ENCODE measurements at regions not wholly inside any gene's neighbourhood (a gene's known extent, or its start where the extent isn't known, plus 50 kb on each side); places are given as distances from the start of the nearest gene placed in this dataset.

DNA sequence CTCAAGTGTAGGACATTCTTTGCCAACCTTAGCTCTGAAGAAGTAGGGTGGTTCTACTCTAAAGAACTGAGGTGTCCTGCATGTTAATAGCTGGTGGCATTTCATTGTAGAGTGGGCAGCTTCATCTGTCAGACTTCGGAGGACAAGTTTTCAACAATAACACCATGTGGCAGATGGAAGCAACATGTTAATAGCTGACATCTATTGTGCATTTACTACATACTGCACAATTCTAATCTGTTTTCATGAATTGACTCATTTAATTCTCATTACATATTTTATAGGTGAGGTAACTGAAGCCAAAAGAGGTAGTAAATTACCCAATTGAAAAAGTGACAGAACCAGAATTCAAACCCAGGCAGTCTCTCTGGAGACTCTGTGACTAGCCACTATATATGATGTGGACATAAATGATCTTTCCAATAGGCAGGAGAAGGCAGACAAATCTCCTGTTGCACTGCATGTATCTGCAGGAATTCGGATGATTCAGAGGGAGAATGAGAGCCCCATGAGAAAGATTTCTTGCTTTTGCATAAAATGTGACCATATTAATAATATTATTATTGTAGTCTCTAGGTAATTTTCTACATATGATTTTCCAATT, 137.2 kb upstream of the E2F7 start:
- DNase-seq: no peak

DNA sequence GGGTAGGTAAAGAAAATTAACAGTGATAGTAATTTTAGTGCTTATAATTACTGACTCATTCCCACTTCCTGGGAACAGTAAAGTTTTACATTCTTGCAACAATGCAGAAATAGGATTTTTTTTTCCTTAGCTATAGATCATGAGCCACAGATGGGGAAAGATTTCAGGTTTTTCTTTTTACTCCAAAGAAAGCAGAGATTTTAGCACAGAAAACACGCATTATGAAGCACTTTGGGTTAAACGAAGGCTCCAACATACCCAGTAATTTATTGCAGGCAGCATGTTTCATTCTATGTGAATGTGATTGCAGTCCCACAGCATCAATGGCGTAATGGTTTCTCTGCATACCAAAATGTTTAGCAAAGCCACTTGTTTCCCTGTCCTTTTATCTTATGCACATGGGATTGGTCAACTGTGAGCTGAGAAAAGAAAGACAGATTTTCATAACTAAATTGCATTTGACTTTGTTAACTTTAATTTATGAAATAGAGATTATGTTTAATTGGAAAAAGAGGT, 124.6 kb upstream of the E2F7 start:
- no peak for DNase-seq

DNA sequence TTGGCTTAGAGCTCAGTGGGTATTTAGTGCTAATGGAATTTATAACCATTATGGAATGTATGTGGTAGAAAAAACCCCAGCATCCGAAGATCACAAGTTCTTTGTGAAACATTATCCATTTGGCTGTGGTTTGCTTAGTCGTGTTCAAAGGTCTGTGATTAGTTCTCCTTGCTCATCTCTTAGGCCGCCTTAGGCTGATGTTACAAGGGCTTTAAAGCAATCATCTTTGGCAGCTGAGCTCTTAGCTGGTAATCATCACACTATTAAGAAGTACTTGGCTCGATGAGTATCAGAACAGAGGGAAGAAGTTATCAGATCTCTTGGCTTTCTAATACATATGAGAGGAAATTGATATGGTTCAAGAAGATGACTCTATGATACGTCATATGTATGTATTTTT, 124.1 kb upstream of the E2F7 start:
- DNase-seq: no peak

DNA sequence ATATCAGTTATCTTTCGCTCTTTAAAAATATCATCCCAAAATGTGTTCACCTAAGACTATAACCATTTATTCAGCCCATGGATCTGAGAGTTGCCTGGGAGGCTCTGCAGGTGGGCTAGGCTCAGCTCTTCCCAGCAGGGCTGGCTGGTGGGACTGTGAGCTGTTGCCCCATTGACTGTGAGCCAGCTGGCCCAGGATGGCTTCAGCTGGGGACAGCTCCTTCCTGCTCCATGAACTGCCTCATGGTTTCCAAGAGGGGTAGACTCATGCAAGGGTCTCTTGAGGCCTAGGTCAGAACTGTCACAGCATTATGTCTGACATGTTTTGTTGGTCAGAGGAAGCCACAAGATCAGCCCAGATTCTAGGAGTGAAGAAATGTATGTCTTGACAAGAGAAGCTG, 114.1 kb upstream of the E2F7 start:
- DNase-seq: peak in 1 of 2 experiments; percentile 34

- no peak for DNase-seq
Observed at GRCh38 chr12:77167801-77168200, 102.4 kb upstream of the E2F7 start.

- no peak for DNase-seq
Observed at GRCh38 chr12:77166696-77167095, 101.3 kb upstream of the E2F7 start.

GRCh38 chr12:77163074-77164038, 98.0 kb upstream of the E2F7 start:
- no peak for DNase-seq

DNA sequence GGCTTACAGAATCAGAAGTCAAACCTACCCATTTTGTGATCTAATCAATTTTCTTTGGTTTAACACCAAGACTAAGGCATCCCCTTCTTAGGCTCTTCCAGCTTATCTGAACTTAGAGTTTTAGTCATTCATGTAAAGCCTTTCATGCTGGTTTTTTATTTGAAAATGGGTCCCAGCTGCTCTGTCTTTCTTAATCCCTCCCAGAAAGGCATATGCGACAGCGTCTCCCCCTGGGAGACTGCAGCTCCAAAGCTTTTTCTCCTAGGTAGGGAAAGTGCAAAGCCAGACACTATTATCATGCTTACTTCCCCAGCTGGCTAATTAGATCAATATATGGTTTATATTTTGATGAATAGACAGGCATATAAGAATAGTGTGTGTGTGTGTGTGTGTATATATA, 96.6 kb upstream of the E2F7 start:
- no peak for DNase-seq

DNA sequence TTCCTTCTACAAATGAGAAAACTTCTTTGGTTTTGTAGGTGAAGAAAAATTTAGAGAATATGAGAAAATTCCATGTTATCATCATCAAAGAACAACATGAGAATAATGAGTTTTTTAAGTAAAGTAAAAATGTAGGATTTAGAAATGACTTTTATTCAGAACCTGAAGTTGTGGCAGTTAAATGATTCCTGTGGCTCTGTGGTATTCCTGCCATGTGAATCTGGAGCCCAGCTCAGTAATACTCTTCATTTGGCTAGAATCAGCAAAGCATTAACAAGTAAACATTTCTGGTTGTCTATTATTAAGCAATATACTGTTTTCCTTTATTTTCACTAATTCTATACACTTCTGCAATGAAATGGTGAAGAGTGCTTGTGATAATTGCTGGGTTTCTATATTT, 95.6 kb upstream of the E2F7 start:
- no peak for DNase-seq

DNA sequence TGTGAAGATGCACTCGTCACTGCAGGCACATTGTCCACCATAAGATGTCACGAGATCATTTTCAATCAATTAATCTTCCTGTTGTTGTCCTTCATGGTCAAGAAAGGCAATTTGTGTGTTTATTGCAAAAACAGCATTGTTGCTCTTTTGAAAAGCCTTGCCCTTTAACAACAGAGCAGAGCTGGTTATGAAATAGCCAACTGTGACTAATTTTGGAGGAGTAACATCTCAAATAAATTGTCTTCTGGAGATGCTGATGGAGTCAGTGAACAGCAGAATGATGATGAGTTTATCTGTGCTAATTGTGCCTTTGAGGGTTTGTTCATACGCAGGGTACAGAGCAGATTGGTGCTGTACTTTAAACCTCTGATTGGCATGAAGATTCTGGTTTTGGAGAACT, 88.3 kb upstream of the E2F7 start:
- DNase-seq: no peak

DNA sequence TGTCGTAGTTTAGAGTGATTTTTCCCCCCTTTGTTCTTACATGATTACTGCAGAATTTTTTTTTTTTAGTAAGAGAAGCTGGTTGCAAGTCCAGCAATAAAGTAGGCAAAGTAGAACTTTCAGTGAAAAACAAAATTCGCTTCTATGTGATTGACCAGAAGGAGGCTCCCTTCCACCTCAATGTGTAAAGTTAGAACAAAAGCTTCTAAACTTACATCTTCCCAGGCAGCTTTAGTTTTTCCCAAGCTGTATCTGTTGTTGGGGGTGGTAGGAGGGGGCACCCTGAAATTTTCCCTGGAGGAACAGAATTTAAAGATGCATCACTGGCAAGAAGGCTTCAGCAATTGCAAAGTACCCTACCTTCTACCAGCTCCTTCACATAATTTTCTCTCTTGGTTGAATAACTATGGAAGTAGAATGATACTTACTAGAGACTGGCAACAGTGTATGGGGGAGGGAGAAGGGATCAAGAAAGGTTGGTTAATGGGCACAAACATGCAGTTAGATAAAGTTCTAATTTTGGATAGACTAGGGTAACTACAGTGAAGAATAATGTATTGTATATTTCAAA, 87.3 kb upstream of the E2F7 start:
- peak in 1 of 2 experiments; percentile 17 for DNase-seq

DNA sequence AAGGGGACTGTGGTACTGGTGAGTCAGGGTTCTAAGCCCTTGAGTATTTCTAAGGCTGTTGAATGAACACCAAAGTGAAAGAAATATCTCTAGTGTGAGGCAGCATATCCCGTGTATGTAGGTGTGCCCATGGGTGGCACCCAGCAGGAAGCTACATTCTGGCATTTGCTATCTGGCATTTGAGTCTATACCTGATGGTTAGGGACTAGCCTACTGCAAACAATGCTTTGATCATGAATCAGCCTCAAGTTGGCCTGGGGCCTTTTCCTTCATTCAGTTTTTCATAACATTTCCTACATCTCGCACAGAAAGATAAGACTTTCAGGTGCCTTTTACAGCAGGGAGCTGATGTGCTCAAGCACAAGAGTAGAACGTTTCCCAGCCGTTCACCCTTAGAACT, 85.7 kb upstream of the E2F7 start:
- no peak for DNase-seq

- no peak for DNase-seq
Observed at GRCh38 chr12:77133566-77133965, 68.2 kb upstream of the E2F7 start.

GRCh38 chr12:77131977-77132490, 66.7 kb upstream of the E2F7 start:
- no peak for DNase-seq

GRCh38 chr12:77130193-77130592, 64.8 kb upstream of the E2F7 start:
- no peak for DNase-seq

GRCh38 chr12:77124767-77125166, 59.4 kb upstream of the E2F7 start:
- no peak for DNase-seq

DNA sequence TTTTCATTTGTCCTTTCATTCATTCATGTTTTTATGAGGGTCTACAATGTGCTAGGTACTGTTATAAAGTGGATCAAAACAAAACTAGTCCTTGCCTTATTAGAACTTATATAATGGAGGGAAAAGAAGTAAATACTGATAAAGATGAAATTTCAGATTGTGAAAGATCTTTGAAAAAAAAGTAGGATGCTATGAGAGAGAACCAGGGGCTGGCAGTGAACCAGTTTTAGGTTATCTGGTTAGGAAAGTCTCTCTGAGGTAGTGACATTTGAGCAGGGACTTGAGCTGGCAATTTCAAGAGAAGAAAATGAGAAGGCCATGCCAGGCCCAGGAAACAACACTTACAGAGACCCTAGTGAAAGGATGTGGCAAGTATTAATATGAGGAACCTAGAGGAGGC, 57.3 kb upstream of the E2F7 start:
- no peak for DNase-seq

DNA sequence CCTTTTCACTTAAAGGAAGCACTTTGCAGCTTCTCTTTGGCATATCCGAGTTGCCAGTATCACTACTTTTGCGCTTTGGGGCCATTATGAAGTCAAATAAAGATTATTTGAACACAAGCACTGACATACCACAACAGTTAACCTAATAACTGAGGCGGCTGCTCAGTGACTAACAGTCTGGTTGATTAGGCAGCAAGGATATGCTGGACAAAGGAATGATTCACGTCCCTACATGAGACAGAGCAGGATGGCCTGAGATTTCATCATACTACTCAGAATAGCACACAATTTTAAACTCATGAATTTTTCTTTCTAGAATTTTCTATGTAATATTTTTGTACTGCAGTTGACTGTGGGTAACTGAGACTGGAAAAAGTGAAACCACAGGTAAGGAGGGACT, 56.9 kb upstream of the E2F7 start:
- DNase-seq: no peak

DNA sequence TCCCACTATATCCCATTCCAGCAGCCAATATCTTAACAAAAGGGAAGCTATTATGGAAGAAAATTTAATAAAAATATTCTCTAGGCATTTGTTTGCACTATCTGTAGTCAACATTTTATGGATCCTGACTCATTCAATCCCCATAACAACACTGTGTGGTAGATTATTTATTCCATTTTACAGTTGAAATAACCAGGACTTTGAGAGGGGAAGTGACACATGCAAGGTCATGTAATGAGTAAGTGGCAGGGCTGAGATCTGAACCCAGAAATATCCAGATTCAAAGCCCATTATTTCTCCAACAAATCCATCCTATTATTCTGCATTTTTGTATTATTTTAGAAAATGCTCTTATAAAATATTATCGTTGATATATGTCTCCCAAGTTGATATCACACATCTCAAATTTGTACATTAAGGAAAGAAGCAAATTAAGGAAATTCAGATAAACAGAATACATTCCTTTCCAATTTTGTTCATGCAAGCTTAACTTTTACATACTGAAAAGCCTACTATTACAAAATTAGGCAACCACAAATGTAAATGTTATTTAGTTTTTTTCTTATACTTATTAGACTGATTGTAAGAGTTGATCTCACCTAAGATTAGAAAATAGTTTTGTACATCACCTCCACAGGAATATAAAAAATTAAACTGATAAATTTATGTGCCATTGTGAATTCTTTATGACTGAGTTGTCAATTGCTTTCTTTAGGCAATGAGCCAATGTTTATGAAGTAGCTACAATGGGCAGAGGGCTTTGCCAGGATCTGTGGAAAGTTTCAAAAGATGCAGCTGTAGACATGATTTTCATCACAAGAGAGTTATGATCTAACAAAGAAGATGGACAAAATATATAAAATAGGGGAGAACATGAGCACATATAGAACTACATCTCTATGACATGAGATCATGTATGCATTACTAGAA, 55.1 kb upstream of the E2F7 start:
- no peak for DNase-seq

- DNase-seq: no peak
Observed at GRCh38 chr12:77118696-77119095, 53.3 kb upstream of the E2F7 start.

DNA sequence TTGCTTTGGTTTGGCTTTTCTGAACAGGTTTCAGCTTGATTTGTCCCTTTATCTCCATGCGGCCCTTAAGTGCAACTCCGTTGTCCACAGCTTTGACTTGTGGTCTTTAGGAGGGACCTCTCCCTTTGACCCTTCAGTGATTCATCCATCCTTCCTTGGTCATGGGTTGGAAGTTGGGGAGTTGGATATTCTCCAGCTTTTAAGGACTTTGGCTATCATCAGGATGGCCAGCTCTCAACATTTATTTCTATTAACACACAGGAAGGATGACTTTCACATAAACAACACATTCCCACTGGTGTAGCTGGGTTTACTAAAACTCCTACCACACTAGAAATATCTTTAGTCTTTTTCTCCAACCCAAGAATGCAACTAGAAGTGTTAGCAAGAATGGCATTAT, 50.9 kb upstream of the E2F7 start:
- DNase-seq: no peak

- no peak for DNase-seq
Observed at GRCh38 chr12:77115471-77115870, 50.1 kb upstream of the E2F7 start.
